IMR-90 (cell line): ENCODE measurements at regions not wholly inside any gene's neighbourhood (a gene's known extent, or its start where the extent isn't known, plus 50 kb on each side); places are given as distances from the start of the nearest gene placed in this dataset.

ENCODE experiments used
- ATAC-seq: fragments of 200-7000 bp; cut with Tn5 transposase; 2 replicates; pipeline ENCODE4 v1.9.1; 2020; ENCODE audit warnings: low read depth, mild to moderate bottlenecking, moderate library complexity
- BruUV-seq: library from RNA; stranded (reverse); fragments of 400-500 nt; replicated peaks from 2 replicates; lab custom pipeline; 2021; lab: Mats Ljungman, UMichigan
- CTCF ChIA-PET: fragments of 300-600 bp; formaldehyde crosslinking; extraction: SDS; loops from one replicate; lab custom pipeline; 2021; ENCODE audit warnings: antibody characterized with exemption; lab: Yijun Ruan, JAX
- POLR2A ChIA-PET: fragments of 300-600 bp; sonication (Branson Sonifier 250); formaldehyde crosslinking; loops from one replicate; lab custom pipeline; 2022; ENCODE audit warnings: antibody characterized with exemption; ENCODE audit not compliant: unreplicated experiment; lab: Charles Lee
- DNase-seq: peaks from one replicate; pipeline ENCODE4 v3.0.0; 2013
- H2AFZ ChIP-seq: replicated peaks from 2 replicates; pipeline ENCODE3; 2013; ENCODE audit warnings: low read length, mild to moderate bottlenecking; ENCODE audit not compliant: poor library complexity
- H2AK5ac ChIP-seq: 2 replicates; pipeline ENCODE4 v1.6.1; 2013; ENCODE audit warnings: low read depth, low read length, inconsistent platforms
- H2AK9ac ChIP-seq: replicated peaks from 2 replicates; pipeline ENCODE3; 2013; ENCODE audit warnings: mild to moderate bottlenecking, low read depth, low read length, moderate library complexity; ENCODE audit not compliant: poor library complexity
- H2BK120ac ChIP-seq: 2 replicates; pipeline ENCODE4 v1.6.1; 2013; ENCODE audit warnings: low read depth, low read length, inconsistent platforms
- H2BK15ac ChIP-seq: 3 replicates; pipeline ENCODE4 v1.6.1; 2013; ENCODE audit warnings: low read depth, low read length, inconsistent platforms
- H2BK20ac ChIP-seq: 2 replicates; pipeline ENCODE4 v1.6.1; 2013; ENCODE audit warnings: low read depth, mild to moderate bottlenecking, inconsistent platforms, low read length, moderate library complexity
- H2BK5ac ChIP-seq: 2 replicates; pipeline ENCODE4 v1.6.1; 2013; ENCODE audit warnings: mild to moderate bottlenecking, low read depth, low read length, inconsistent platforms; ENCODE audit not compliant: poor library complexity, severe bottlenecking
- H3K14ac ChIP-seq: replicated peaks from 2 replicates; pipeline ENCODE4 v1.6.1; 2013; ENCODE audit warnings: low read depth, low read length, inconsistent platforms
- H3K18ac ChIP-seq: 2 replicates; pipeline ENCODE4 v1.6.1; 2013; ENCODE audit warnings: low read depth, low read length, control low read depth
- H3K23ac ChIP-seq: 2 replicates; pipeline ENCODE4 v1.6.1; 2013; ENCODE audit warnings: low read depth, low read length, inconsistent platforms
- H3K27ac ChIP-seq: 2 replicates; pipeline ENCODE4 v1.5.1; 2013; ENCODE audit warnings: mild to moderate bottlenecking, control low read depth, low read length; ENCODE audit not compliant: insufficient read depth
- H3K27me3 ChIP-seq: 2 replicates; pipeline ENCODE4 v1.6.1; 2013; ENCODE audit warnings: low read length; ENCODE audit not compliant: control insufficient read depth, insufficient read depth
- H3K36me3 ChIP-seq: 2 replicates; pipeline ENCODE4 v1.6.1; 2013; ENCODE audit warnings: low read length, mixed read lengths; ENCODE audit not compliant: control insufficient read depth, insufficient read depth
- H3K4ac ChIP-seq: 2 replicates; pipeline ENCODE4 v1.6.1; 2013; ENCODE audit warnings: low read depth, low read length, inconsistent platforms
- H3K4me1 ChIP-seq: 2 replicates; pipeline ENCODE4 v1.6.1; 2013; ENCODE audit warnings: low read length, mixed read lengths; ENCODE audit not compliant: control insufficient read depth, insufficient read depth
- H3K4me2 ChIP-seq: 2 replicates; pipeline ENCODE4 v1.6.1; 2013; ENCODE audit warnings: low read depth, mild to moderate bottlenecking, control low read depth, low read length, moderate library complexity
- H3K4me3 ChIP-seq: 2 replicates; pipeline ENCODE4 v1.5.1; 2013; ENCODE audit warnings: low read depth, mild to moderate bottlenecking, control low read depth, low read length, moderate library complexity; ENCODE audit not compliant: insufficient read depth
- H3K56ac ChIP-seq: 2 replicates; pipeline ENCODE4 v1.6.1; 2013; ENCODE audit warnings: low read length, inconsistent platforms; ENCODE audit not compliant: insufficient read depth; ENCODE audit errors: extremely low read depth
- H3K79me1 ChIP-seq, 2 experiments: 2 replicates each; pipeline ENCODE4 v1.6.1; 2013; ENCODE audit warnings: low read length in 2 of 2, inconsistent platforms in 1 of 2, low read depth in 1 of 2
- H3K9ac ChIP-seq: 2 replicates; pipeline ENCODE4 v1.6.1; 2013; ENCODE audit warnings: low read depth, low read length, control low read depth
- H3K9me1 ChIP-seq: 2 replicates; pipeline ENCODE4 v1.6.1; 2013; ENCODE audit warnings: low read length, inconsistent platforms; ENCODE audit not compliant: insufficient read depth
- H3K9me3 ChIP-seq: 2 replicates; pipeline ENCODE4 v1.6.1; 2013; ENCODE audit warnings: low read length; ENCODE audit not compliant: control insufficient read depth, insufficient read depth
- H4K20me1 ChIP-seq: 2 replicates; pipeline ENCODE4 v1.6.1; 2013; ENCODE audit warnings: low read length, inconsistent platforms; ENCODE audit not compliant: insufficient read depth
- H4K5ac ChIP-seq: 2 replicates; pipeline ENCODE4 v1.6.1; 2013; ENCODE audit warnings: mild to moderate bottlenecking, low read depth, low read length, control low read depth
- H4K8ac ChIP-seq, 2 experiments: 2 replicates each; pipeline ENCODE4 v1.6.1; 2013; ENCODE audit warnings: low read depth in 2 of 2, low read length in 2 of 2, control low read depth in 1 of 2, inconsistent platforms in 1 of 2
- H4K91ac ChIP-seq: 2 replicates; pipeline ENCODE4 v1.6.1; 2013; ENCODE audit warnings: low read depth, low read length, inconsistent platforms; ENCODE audit not compliant: insufficient read depth
- MXI1 ChIP-seq: IDR thresholded peaks from 2 replicates; pipeline ENCODE4 v1.6.1; 2012; ENCODE audit warnings: low read depth, mild to moderate bottlenecking, low read length, moderate library complexity, borderline replicate concordance
- NFE2L2 ChIP-seq: fragments of 150-350 bp; IDR thresholded peaks from 2 replicates; pipeline ENCODE4 v1.6.1; 2016; ENCODE audit warnings: low read depth, mild to moderate bottlenecking, low read length
- RFX5 ChIP-seq: IDR thresholded peaks from 2 replicates; pipeline ENCODE4 v1.8.0; 2012; ENCODE audit warnings: low read depth, mild to moderate bottlenecking, low read length, moderate library complexity
- USF2 ChIP-seq: fragments of 150-350 bp; IDR thresholded peaks from 2 replicates; pipeline ENCODE4 v1.6.1; 2017; ENCODE audit warnings: mild to moderate bottlenecking, antibody characterized with exemption, low read length, low read depth
- WGBS, 2 experiments: methylation state at CpG; one replicate each; pipeline versions ENCODE4 v1.1.5 to v1.1.7; 2013; ENCODE audit warnings: missing lambda C conversion rate in 2 of 2; ENCODE audit not compliant: insufficient read length in 1 of 2; ENCODE audit errors: extremely low coverage in 2 of 2; 5-methylcytosine and 5-hydroxymethylcytosine counted together
- dilution Hi-C: fragments of 300-500 bp; cut with HindIII; formaldehyde crosslinking; loops from one replicate; pipeline ENCODE4 v1.14.3; 2018; ENCODE audit warnings: low sequenced_read_pairs; ENCODE audit not compliant: unreplicated experiment
- in situ Hi-C: fragments of 300-500 bp; cut with MboI; formaldehyde crosslinking; loops from 3 replicates; pipeline ENCODE4 v1.14.3; 2019; ENCODE audit warnings: low sequenced_read_pairs, inconsistent platforms, mixed read lengths
- intact Hi-C: fragments of 100-400 bp; cut with micrococcal nuclease; formaldehyde crosslinking; loops from 2 replicates; pipeline ENCODE4 v1.10.0; 2022
- TF ChIP-seq, protein P1 (sequence below): fragments of 150-350 bp; IDR thresholded peaks from 2 replicates; pipeline ENCODE4 v1.6.1; 2016; ENCODE audit warnings: low read depth, mild to moderate bottlenecking, low read length, moderate library complexity, borderline replicate concordance

DNA sequence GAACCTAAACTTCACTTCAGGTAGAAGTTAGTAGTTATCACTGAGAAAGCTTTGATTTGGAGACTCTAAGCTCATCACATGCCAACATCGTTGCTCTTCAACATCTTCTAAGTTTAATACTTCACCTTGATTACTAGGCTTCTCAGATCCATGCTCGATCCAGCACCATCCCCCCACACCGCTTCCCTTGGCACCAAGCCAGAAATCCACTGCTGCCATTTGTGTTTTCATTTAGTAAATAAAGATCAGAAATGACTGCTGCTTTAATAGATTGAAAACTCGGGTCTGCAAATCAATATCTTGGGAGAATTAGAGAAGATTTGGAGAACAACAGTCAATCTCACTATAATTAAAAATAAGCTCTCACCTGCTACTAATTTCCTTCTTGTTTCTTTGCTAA, 214.7 kb upstream of the NR4A3 start:
- WGBS, 2 experiments, result 20% methylated on average over 1 of the region's 4 CpGs; no CpG with 5 or more reads in 1 of the 2 experiments
- H4K8ac ChIP-seq, result no peak overlapping the region
- DNase-seq, result no peak
- no peak overlapping the region for H3K4me2 ChIP-seq
- no peaks in the 10 kb centered on the region for H3K79me1 ChIP-seq
- no peak overlapping the region for H3K4ac ChIP-seq
- H3K4me1 ChIP-seq, result no peaks in the 10 kb centered on the region
- no peak overlapping the region for H3K4me3 ChIP-seq
- 0 out of 2 replicates have a peak, but pooled peaks cover 2% of the 10 kb centered on the region for H3K9me3 ChIP-seq
- no peak overlapping the region for H2AK9ac ChIP-seq
- ATAC-seq, result no peak
- no peak overlapping the region for H3K56ac ChIP-seq
- H3K18ac ChIP-seq, result no peak overlapping the region
- H2BK120ac ChIP-seq, result no peak overlapping the region
- peaks cover 15% of the 10 kb centered on the region for H3K27me3 ChIP-seq
- TF ChIP-seq MXI1 (no peak), NFE2L2 (no peak), USF2 (no peak), RFX5 (no peak)
- TF ChIP-seq, protein P1, sequence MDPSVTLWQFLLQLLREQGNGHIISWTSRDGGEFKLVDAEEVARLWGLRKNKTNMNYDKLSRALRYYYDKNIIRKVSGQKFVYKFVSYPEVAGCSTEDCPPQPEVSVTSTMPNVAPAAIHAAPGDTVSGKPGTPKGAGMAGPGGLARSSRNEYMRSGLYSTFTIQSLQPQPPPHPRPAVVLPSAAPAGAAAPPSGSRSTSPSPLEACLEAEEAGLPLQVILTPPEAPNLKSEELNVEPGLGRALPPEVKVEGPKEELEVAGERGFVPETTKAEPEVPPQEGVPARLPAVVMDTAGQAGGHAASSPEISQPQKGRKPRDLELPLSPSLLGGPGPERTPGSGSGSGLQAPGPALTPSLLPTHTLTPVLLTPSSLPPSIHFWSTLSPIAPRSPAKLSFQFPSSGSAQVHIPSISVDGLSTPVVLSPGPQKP, result no peak
- H3K36me3 ChIP-seq, result no peaks in the 10 kb centered on the region
- H3K9me1 ChIP-seq, result no peaks in the 10 kb centered on the region
- no peak overlapping the region for H3K14ac ChIP-seq
- no peaks in the 10 kb centered on the region for H4K20me1 ChIP-seq
- no TSS peak for BruUV-seq
- no peak overlapping the region for H2AK5ac ChIP-seq
- no peak overlapping the region for H4K5ac ChIP-seq
- CTCF ChIA-PET, result no interaction called here
- in situ Hi-C loops, result no loop called here
- H3K27ac ChIP-seq, result no peak overlapping the region
- no peak overlapping the region for H2BK20ac ChIP-seq
- H2BK15ac ChIP-seq, result no peak overlapping the region
- no peak overlapping the region for H4K91ac ChIP-seq
- no peak overlapping the region for H2AFZ ChIP-seq
- H3K9ac ChIP-seq, result no peak overlapping the region
- POLR2A ChIA-PET, result no interaction called here
- intact Hi-C loops, result no loop called here
- dilution Hi-C loops, result no loop called here
- H3K23ac ChIP-seq, result no peak overlapping the region
- no peak overlapping the region for H2BK5ac ChIP-seq
